Adipocyte (in vitro differentiated cells): ENCODE measurements at regions not wholly inside any gene's neighbourhood (a gene's known extent, or its start where the extent isn't known, plus 50 kb on each side); places are given as distances from the start of the nearest gene placed in this dataset.

Experiments
- DNase-seq: peaks from one replicate; pipeline ENCODE4 v3.0.0-alpha.2; 2015; ENCODE audit warnings: low read depth
- H3K27me3 ChIP-seq: replicated peaks from 2 replicates; pipeline ENCODE4 v1.7.0; 2013; ENCODE audit warnings: mild to moderate bottlenecking, low read length, moderate library complexity; ENCODE audit not compliant: control insufficient read depth, insufficient read depth
- H3K36me3 ChIP-seq: 2 replicates; pipeline ENCODE4 v1.7.0; 2013; ENCODE audit warnings: low read length, mild to moderate bottlenecking, moderate library complexity; ENCODE audit not compliant: control insufficient read depth, insufficient read depth, severe bottlenecking
- H3K4me1 ChIP-seq: 2 replicates; pipeline ENCODE4 v1.7.0; 2013; ENCODE audit warnings: mild to moderate bottlenecking, low read length, moderate library complexity; ENCODE audit not compliant: control insufficient read depth, insufficient read depth
- H3K4me3 ChIP-seq: 2 replicates; pipeline ENCODE4 v1.7.0; 2013; ENCODE audit warnings: mild to moderate bottlenecking, low read length, moderate library complexity
- H3K9ac ChIP-seq: 2 replicates; pipeline ENCODE4 v1.7.0; 2013; ENCODE audit warnings: mild to moderate bottlenecking, low read length, moderate library complexity
- H3K9me3 ChIP-seq: 2 replicates; pipeline ENCODE4 v1.7.0; 2013; ENCODE audit warnings: mild to moderate bottlenecking, low read length, moderate library complexity; ENCODE audit not compliant: control insufficient read depth

- Histone ChIP-seq H3K4me3 (no peak overlapping the region), H3K4me1 (peaks cover 2% of the 10 kb centered on the region), H3K9me3 (no peaks in the 10 kb centered on the region), H3K36me3 (no peaks in the 10 kb centered on the region), H3K9ac (no peak overlapping the region), H3K27me3 (no peaks in the 10 kb centered on the region)
- DNase-seq = no peak
Observed at GRCh38 chr10:4456279-4456678, 369.7 kb upstream of the AKR1E2 start.

DNA sequence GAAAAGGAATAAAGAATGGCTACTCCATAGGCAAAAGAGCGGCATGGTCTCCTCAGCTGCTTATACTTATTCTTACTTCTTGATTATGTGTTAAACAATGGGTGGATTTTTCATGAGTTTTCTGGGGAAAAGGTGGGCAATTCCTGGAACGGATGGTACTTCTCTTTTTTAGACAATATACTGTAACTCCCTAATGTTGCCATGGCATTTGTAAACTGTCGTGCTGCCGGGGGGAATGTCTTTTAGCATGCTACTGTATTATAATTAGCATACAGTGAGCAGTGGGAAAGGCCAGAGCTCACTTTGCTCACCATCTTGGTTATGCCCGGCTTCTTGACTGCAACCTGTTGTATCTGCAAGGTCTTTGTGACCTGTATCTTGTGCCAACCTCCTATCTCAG lies 372.1 kb upstream of the AKR1E2 start:
- no peaks in the 10 kb centered on the region for H3K9me3 ChIP-seq
- no peaks in the 10 kb centered on the region for H3K27me3 ChIP-seq
- DNase-seq = no peak
- no peak overlapping the region for H3K9ac ChIP-seq
- H3K4me3 ChIP-seq = no peak overlapping the region
- H3K36me3 ChIP-seq = no peaks in the 10 kb centered on the region
- H3K4me1 ChIP-seq = peaks cover 11% of the 10 kb centered on the region

GRCh38 chr10:4453276-4453675 lies 372.7 kb upstream of the AKR1E2 start:
- Histone ChIP-seq H3K4me1 (peaks cover 11% of the 10 kb centered on the region), H3K9ac (no peak overlapping the region), H3K27me3 (no peaks in the 10 kb centered on the region), H3K4me3 (no peak overlapping the region), H3K36me3 (no peaks in the 10 kb centered on the region), H3K9me3 (no peaks in the 10 kb centered on the region)
- no peak for DNase-seq

DNA sequence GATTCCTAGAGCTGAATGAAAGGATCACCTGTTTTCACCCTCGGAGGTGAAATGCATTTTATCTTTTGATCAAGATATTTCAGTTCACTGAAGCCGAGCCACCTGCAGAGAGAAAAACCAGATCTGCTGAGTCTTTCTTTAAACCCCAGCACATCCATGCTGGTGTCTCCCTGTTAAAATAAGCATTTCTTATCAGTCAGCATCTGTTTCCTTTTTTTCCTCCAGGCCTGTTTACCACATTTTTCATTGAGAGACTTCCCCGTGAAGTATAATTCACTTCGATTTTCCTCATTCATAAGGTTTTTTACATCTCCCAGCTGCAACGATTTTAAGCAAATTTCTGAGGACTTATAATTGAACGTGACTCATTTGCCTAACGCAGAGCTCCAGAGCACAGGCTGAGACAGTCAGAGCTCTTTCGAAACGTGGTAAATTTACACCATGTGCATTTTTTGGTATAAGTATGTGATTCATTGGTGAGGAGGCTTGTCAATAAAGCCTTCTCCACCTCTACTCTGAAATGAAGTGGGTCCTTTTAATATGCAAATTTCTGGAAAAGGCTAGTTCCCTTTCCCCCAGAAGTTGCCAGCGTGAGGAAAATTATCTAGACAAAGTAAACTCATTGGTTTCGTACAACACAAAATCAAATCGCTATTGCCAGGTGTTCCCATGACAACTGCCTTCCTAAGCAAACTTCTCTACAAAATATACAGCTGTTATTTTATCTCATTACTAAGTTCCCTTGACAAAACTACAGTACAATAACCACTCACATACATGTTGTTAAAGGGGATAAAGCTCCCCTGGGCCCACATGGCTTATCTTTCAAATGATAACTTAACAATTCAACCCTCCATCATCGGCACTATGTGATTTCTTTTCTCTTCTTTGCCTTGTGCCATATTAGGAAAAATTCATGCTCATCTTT lies 374.8 kb upstream of the AKR1E2 start:
- H3K9me3 ChIP-seq = no peaks in the 10 kb centered on the region
- DNase-seq = peak; percentile 90
- H3K4me3 ChIP-seq = peak overlapping the region; percentile 63

GRCh38 chr10:4450169-4450568 lies 375.8 kb upstream of the AKR1E2 start:
- peaks cover 1% of the 10 kb centered on the region for H3K9me3 ChIP-seq
- no peaks in the 10 kb centered on the region for H3K27me3 ChIP-seq
- H3K4me1 ChIP-seq = peaks cover 11% of the 10 kb centered on the region
- no peak overlapping the region for H3K9ac ChIP-seq
- no peaks in the 10 kb centered on the region for H3K36me3 ChIP-seq
- no peak for DNase-seq
- H3K4me3 ChIP-seq = no peak overlapping the region

More for the DNA sequence above, 374.8 kb upstream of the AKR1E2 start:
- Histone ChIP-seq H3K36me3 (no peaks in the 10 kb centered on the region), H3K27me3 (no peaks in the 10 kb centered on the region), H3K4me1 (peaks cover 11% of the 10 kb centered on the region), H3K9ac (peak overlapping the region; percentile 66)

- no peak for DNase-seq
Observed at GRCh38 chr10:4448030-4448429, 378.0 kb upstream of the AKR1E2 start.

DNA sequence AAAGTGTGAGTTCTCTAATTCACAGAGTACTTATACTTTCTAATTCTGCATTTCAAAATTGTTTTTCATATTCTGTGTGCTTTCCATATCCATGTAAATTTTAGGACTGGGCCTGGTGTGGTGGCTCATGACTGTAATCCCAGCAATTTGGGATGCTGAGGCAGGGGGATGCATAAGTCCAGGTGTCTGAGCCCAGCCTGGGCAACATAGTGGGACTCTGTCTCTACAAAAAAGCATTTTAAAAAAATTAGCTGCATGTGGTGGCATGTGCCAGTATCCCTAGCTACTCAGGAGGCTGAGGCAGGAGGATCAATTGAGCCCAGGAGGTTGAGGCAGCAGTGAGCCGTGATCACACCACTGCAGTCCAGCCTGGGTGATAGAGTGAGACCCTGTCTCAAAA lies 382.6 kb upstream of the AKR1E2 start:
- no peaks in the 10 kb centered on the region for H3K27me3 ChIP-seq
- no peaks in the 10 kb centered on the region for H3K36me3 ChIP-seq
- DNase-seq = no peak
- H3K4me1 ChIP-seq = no peaks in the 10 kb centered on the region
- H3K9me3 ChIP-seq = peaks cover 32% of the 10 kb centered on the region
- H3K4me3 ChIP-seq = no peak overlapping the region
- no peak overlapping the region for H3K9ac ChIP-seq

More at GRCh38 chr10:4448030-4448429, 378.0 kb upstream of the AKR1E2 start:
- no peaks in the 10 kb centered on the region for H3K27me3 ChIP-seq
- peaks cover 11% of the 10 kb centered on the region for H3K4me1 ChIP-seq
- peaks cover 19% of the 10 kb centered on the region for H3K9me3 ChIP-seq
- H3K36me3 ChIP-seq = no peaks in the 10 kb centered on the region
- no peak overlapping the region for H3K9ac ChIP-seq
- H3K4me3 ChIP-seq = no peak overlapping the region

- peaks cover 32% of the 10 kb centered on the region for H3K9me3 ChIP-seq
- no peaks in the 10 kb centered on the region for H3K27me3 ChIP-seq
- no peak for DNase-seq
- H3K4me1 ChIP-seq = no peaks in the 10 kb centered on the region
- no peaks in the 10 kb centered on the region for H3K36me3 ChIP-seq
- no peak overlapping the region for H3K9ac ChIP-seq
- H3K4me3 ChIP-seq = peak overlapping the region; percentile 3
Observed at GRCh38 chr10:4442296-4442695, 383.7 kb upstream of the AKR1E2 start.

GRCh38 chr10:4440260-4440659 lies 385.7 kb upstream of the AKR1E2 start:
- Histone ChIP-seq H3K9me3 (peaks cover 32% of the 10 kb centered on the region), H3K9ac (no peak overlapping the region), H3K36me3 (no peaks in the 10 kb centered on the region), H3K4me1 (no peaks in the 10 kb centered on the region), H3K27me3 (no peaks in the 10 kb centered on the region), H3K4me3 (no peak overlapping the region)
- no peak for DNase-seq

GRCh38 chr10:4437791-4438190 lies 388.2 kb upstream of the AKR1E2 start:
- Histone ChIP-seq H3K36me3 (no peaks in the 10 kb centered on the region), H3K4me3 (no peak overlapping the region), H3K9ac (no peak overlapping the region), H3K4me1 (no peaks in the 10 kb centered on the region), H3K27me3 (no peaks in the 10 kb centered on the region), H3K9me3 (peaks cover 13% of the 10 kb centered on the region)
- DNase-seq = no peak

GRCh38 chr10:4437061-4437460 lies 388.9 kb upstream of the AKR1E2 start:
- H3K9ac ChIP-seq = no peak overlapping the region
- DNase-seq = no peak
- H3K36me3 ChIP-seq = no peaks in the 10 kb centered on the region
- H3K4me3 ChIP-seq = no peak overlapping the region
- H3K9me3 ChIP-seq = peaks cover 5% of the 10 kb centered on the region
- H3K27me3 ChIP-seq = no peaks in the 10 kb centered on the region
- H3K4me1 ChIP-seq = no peaks in the 10 kb centered on the region
